ENCODE measurements at regions not wholly inside any gene's neighbourhood (a gene's known extent, or its start where the extent isn't known, plus 50 kb on each side); places are given as distances from the start of the nearest gene placed in this dataset.

- H3K4me2 ChIP-seq (ENCODE audit: low read depth, low read length, poor library complexity, severe bottlenecking) = no peak overlapping the region
- TF ChIP-seq CTCF (conservative IDR thresholded peaks at IDR 0.05; ENCODE audit: low read length) (no peak), EZH2phosphoT487 (IDR thresholded peaks at IDR 0.05; ENCODE audit: borderline replicate concordance) (no peak)
- H4K20me1 ChIP-seq (ENCODE audit: insufficient read depth, low read length, poor library complexity, severe bottlenecking) = no peaks in the 10 kb centered on the region
These were observed 300.7 kb upstream of the SPAG17 start for GRCh38 chr1:118485757-118486156.

GRCh38 chr1:118484893-118485292 is 299.9 kb upstream of the SPAG17 start:
- H3K9me2 ChIP-seq (replicated peaks; ENCODE audit: low read depth, low read length) = no peaks in the 10 kb centered on the region
- no peak overlapping the region for H3K4me2 ChIP-seq (ENCODE audit: low read depth, low read length, poor library complexity, severe bottlenecking)
- H3K4me1 ChIP-seq (ENCODE audit: insufficient read depth, low read length, poor library complexity, severe bottlenecking) = no peaks in the 10 kb centered on the region
- no peaks in the 10 kb centered on the region for H3K36me3 ChIP-seq (ENCODE audit: insufficient read depth, low read length)
- no peak overlapping the region for H3K9ac ChIP-seq (ENCODE audit: low read depth, low read length, poor library complexity, severe bottlenecking)
- H3K9me3 ChIP-seq (ENCODE audit: insufficient read depth, low read depth, low read length) = no peaks in the 10 kb centered on the region; the same call in 1 of the 2 replicates
- TF ChIP-seq EZH2phosphoT487 (IDR thresholded peaks at IDR 0.05; ENCODE audit: borderline replicate concordance) (no peak), CTCF (conservative IDR thresholded peaks at IDR 0.05; ENCODE audit: low read length) (no peak)
- H2AFZ ChIP-seq (ENCODE audit: low read length) = no peak overlapping the region
- no peaks in the 10 kb centered on the region for H3K27me3 ChIP-seq (ENCODE audit: insufficient read depth, low read length, poor library complexity, severe bottlenecking)
- H4K20me1 ChIP-seq (ENCODE audit: insufficient read depth, low read length, poor library complexity, severe bottlenecking) = no peaks in the 10 kb centered on the region
- no peaks in the 10 kb centered on the region for H3K79me2 ChIP-seq (ENCODE audit: insufficient read depth, low read length)
- H3F3A ChIP-seq (ENCODE audit: low read depth) = no peaks in the 10 kb centered on the region
- no peak overlapping the region for H3K4me3 ChIP-seq (ENCODE audit: low read length, poor library complexity, severe bottlenecking)

More at GRCh38 chr1:118485757-118486156, 300.7 kb upstream of the SPAG17 start:
- Histone ChIP-seq H3K9me3 (ENCODE audit: insufficient read depth, low read depth, low read length) (no peaks in the 10 kb centered on the region; the same call in 1 of the 2 replicates), H2AFZ (ENCODE audit: low read length) (no peak overlapping the region), H3K9ac (ENCODE audit: low read depth, low read length, poor library complexity, severe bottlenecking) (no peak overlapping the region), H3K27me3 (ENCODE audit: insufficient read depth, low read length, poor library complexity, severe bottlenecking) (no peaks in the 10 kb centered on the region), H3K4me3 (ENCODE audit: low read length, poor library complexity, severe bottlenecking) (no peak overlapping the region), H3K4me1 (ENCODE audit: insufficient read depth, low read length, poor library complexity, severe bottlenecking) (no peaks in the 10 kb centered on the region), H3F3A (ENCODE audit: low read depth) (no peaks in the 10 kb centered on the region), H3K36me3 (ENCODE audit: insufficient read depth, low read length) (no peaks in the 10 kb centered on the region), H3K9me2 (replicated peaks; ENCODE audit: low read depth, low read length) (no peaks in the 10 kb centered on the region), H3K79me2 (ENCODE audit: insufficient read depth, low read length) (no peaks in the 10 kb centered on the region)

GRCh38 chr1:118483245-118484006 is 298.4 kb upstream of the SPAG17 start:
- Histone ChIP-seq H3K9me3 (ENCODE audit: insufficient read depth, low read depth, low read length) (no peaks in the 10 kb centered on the region; the same call in 1 of the 2 replicates), H3K27me3 (ENCODE audit: insufficient read depth, low read length, poor library complexity, severe bottlenecking) (no peaks in the 10 kb centered on the region), H3K4me2 (ENCODE audit: low read depth, low read length, poor library complexity, severe bottlenecking) (no peak overlapping the region), H3K9ac (ENCODE audit: low read depth, low read length, poor library complexity, severe bottlenecking) (no peak overlapping the region), H4K20me1 (ENCODE audit: insufficient read depth, low read length, poor library complexity, severe bottlenecking) (no peaks in the 10 kb centered on the region), H3K4me1 (ENCODE audit: insufficient read depth, low read length, poor library complexity, severe bottlenecking) (no peaks in the 10 kb centered on the region), H3K4me3 (ENCODE audit: low read length, poor library complexity, severe bottlenecking) (no peak overlapping the region), H2AFZ (ENCODE audit: low read length) (no peak overlapping the region), H3K79me2 (ENCODE audit: insufficient read depth, low read length) (no peaks in the 10 kb centered on the region), H3K9me2 (replicated peaks; ENCODE audit: low read depth, low read length) (no peaks in the 10 kb centered on the region), H3F3A (ENCODE audit: low read depth) (no peaks in the 10 kb centered on the region), H3K36me3 (ENCODE audit: insufficient read depth, low read length) (no peaks in the 10 kb centered on the region)
- TF ChIP-seq CTCF (conservative IDR thresholded peaks at IDR 0.05; ENCODE audit: low read length) = no peak
- TF ChIP-seq EZH2phosphoT487 (IDR thresholded peaks at IDR 0.05; ENCODE audit: borderline replicate concordance) = no peak

Data from Loucy (cell line).